ENCODE measurements at regions not wholly inside any gene's neighbourhood (a gene's known extent, or its start where the extent isn't known, plus 50 kb on each side); places are given as distances from the start of the nearest gene placed in this dataset.

DNA sequence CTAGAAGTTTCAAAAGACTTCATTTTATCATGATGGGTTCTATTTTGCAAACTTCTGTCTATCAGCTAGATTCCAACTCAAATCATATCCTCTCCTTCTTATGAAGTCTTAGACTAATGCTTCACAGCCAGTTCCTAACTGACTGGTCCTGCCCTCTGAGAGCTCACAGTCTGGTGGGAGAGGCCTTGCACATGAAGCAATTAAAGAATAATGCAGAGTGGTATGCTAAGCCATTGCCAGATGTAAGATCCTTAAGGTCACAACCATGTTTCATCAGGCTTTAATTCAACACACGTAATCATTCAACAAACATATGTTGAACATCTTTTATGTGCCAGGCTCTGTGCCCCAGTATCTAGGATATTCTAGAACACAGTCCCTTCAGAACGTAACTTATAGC is 125.8 kb upstream of the TMPO start:
- no peak for DNase-seq (ENCODE audit: low spot score)

DNA sequence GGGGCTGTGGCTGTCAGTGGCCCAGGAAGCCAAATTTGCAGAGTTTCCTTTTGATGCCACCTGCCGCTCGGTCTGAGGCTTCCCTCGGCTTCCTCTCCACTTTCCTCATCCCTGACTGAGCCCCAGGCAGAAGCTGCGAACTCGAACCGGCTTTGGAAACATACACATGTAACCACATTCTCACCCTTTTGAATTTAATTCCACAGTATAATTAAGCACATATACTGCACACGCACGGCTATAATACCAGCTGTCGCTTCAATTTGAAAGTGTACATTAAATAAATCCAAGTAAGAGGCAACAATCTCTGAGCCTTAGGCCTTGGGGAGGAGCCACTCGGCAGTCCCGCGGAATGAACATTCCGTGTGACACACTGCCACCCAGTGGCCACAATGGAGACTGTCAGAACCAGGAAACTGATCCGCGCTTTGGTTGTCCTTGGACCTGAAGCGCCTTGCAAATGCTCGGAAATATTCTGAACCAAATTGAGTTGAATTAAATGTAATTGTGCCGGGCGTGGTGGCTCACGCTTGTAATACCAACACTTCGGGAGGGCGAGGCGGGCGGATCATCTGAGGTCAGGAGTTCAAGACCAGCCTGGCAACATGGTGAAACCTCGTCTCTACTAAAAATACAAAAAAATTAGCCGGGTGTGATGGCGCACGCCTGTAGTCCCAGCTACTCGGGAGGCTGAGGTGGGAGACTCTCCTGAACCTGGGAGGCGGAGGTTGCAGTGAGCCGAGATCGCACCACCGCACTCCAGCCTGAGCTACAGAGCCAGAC is 117.9 kb upstream of the TMPO start:
- DNase-seq (ENCODE audit: low spot score): peak; percentile 83

DNA sequence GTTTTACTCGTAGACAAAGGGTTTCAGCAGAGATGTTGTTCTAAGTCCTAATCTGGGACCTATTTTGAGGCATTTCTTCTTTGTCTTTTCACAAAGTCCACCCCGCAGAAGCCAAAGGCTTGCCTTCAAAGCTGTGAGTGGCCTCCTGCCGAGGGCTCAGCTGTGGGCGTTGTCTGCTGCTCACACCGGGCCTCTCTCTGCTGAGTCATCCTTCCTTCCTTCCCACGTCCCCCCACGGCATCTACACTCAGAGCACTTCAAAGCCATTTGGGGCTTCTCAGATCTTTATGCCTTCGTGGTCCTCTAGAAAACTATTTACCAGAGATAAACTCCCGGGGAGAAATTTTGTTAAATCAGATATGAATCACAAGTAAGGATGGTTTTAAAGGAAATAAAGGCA is 115.9 kb upstream of the TMPO start:
- no peak for DNase-seq (ENCODE audit: low spot score)

DNA sequence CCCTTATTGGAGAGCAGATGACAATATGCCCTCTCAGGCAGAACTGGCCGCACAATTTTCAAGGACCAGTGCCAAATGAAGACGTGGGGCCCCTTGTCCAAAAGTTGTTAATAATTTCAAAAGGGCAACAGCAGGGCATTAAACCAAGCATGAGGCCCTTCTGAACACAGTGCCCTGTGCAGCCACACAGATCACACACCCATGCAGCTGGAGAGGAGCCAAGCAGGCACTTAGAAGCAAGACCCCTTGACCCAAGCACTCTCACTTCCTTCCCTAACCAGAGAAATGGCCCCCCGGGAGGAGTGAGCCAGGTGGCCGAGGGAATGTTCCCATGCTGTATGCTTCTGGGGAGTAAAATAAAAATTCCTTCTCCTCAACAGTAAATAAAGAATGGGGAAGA is 114.0 kb upstream of the TMPO start:
- no peak for DNase-seq (ENCODE audit: low spot score)

DNA sequence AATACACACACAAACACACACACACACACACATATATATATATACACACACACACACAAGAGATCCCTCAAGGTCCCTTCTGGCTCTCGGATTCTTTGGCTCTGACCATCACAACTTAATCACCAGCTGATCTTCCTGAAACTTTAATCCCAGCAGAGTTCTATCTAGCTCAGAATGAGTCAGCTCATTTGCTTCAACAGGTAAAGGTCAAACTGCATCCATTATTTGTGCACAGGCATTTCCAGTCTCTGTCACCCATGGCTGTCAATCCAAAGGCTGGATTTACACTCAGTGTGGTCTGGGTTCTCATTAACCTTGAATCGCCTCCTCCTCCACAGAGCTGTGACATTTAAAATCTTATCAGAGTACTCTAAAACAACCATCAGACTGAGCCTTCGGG is 113.3 kb upstream of the TMPO start:
- DNase-seq (ENCODE audit: low spot score): no peak

DNA sequence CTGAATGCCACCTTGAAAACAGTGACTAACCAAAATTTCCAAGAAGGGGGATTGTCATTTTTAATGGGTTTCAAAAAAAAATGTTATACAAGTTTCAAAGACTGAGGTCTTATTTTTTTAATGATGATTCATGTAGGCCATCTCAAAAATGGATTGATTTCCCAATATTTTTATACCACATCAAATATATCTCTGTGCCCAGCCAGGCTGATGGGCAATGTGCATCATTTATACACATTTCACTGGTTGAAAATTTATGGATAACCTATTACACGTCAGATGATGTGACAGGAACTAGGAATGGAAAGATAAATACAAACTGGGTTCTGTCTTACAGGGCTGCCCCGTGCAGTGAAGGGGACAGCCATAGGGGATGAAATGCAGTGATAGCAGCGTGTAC is 112.7 kb upstream of the TMPO start:
- DNase-seq (ENCODE audit: low spot score): no peak

DNA sequence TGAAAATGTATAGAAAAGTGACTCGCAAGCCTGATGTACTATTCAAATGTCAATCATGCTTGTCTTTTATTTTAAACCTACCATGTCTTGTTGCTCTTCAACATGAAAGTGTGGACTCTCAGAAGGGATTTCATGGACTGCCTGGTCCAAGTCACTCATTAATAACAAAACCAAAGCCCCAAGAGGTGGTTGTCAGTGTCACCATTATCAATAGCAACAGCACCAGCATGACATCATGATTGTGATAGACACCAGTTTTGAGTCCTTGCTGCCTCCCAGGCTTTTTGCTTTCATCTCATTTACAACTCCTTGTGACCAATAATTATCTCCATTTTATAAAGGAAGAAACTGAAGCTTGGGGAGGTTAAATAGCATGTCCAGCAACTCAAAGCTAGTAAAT is 112.0 kb upstream of the TMPO start:
- DNase-seq (ENCODE audit: low spot score): no peak

DNA sequence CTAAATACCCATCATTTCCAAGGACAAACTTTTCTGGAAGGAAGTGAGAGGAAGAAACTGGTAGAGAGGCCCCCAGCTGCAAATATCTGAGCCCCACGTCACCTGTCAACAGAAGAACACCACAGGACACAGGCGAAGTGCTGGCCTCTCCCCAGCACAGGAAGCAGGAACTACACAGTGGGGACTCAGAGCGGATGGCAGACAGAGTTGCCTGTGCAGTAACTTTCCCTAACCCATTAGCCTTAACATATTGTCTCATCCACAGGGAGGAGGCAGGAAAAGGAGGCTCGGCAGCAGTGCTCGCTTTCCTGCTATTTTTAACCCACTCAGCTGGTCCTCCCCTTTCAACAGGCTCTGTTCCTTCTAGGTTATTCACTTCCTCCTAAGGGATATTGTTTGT is 111.5 kb upstream of the TMPO start:
- DNase-seq (ENCODE audit: low spot score): no peak

DNA sequence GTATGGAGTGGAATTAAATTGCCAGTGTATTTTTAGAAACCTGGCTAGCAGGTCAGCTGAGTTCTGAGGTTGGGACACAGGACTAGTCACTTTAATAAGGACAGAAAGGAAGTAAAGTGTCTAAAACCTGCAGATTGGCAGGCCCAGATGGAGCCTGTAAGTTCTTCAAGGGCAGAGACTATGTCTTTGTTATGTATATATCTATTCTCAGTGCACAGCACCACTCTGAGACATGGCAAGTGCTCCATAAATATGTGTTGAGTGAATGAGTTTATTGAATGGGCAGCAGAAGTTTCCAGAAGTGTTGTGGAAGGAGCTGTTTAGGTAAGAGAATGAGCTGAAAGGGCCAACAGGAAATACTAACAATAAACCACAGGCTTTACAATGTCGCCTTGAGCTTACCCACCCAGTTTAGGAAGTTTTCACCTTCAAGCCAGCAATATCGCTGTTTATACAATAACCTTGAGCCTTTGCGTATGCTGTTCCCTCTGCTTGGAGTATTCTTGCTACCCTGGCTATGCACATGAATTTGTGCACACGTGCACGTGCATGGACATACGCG is 109.5 kb upstream of the TMPO start:
- DNase-seq (ENCODE audit: low spot score): no peak

DNA sequence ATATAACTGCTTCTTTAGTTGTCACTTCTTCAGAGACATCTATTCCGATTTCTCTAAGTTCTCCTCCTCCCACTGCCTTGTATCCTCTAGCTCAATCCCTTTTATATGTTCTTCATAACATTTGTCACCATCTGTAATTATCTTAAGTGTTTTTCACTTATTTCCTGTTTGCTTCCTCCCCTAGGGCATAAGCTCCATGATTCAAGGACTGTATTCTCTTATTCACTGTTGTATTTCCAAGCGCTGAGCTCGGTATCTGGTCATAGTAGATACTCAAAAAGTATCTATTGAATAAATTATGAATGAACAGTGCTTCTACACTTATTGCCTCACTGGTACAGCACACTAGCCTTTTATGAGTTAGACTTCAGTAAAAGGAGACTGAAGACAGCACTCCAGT is 109.0 kb upstream of the TMPO start:
- DNase-seq (ENCODE audit: low spot score): no peak

DNA sequence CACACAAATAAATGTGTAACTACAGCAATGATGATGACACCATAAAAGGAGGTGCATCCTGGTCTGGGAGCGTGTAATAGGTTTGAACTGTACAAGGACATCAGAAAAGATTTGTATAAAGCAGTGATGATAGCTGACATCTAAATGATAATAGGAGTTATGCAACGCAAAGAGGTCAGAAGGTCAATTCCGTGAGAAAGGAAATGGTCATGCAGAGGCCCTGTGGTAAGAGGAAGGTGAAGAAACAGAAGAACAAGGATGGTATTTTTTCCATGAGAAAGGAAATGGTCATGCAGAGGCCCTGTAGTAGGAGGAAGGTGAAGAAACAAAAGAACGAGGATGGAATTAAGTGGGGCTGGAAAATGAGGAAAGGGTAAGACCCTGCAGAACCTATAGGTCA is 106.7 kb upstream of the TMPO start:
- no peak for DNase-seq (ENCODE audit: low spot score)

DNA sequence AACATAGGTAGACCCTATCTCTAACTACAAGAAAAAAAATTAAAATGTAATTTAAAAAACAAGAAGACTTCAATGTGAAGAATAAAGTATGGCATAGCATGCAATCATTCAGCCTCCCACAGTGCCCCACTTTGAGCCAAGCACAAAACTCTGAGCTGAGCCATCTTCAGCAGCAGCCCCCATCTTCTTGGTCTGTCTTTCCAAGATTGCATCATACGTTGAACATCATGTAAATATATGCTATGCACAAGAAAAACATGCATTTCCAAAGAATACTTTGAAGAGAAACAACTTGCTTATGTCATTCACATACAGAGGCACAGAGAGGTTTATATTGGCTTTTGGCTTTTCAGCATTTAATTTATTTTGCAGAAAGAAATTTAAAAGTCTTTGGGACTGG is 105.8 kb upstream of the TMPO start:
- DNase-seq (ENCODE audit: low spot score): no peak

DNA sequence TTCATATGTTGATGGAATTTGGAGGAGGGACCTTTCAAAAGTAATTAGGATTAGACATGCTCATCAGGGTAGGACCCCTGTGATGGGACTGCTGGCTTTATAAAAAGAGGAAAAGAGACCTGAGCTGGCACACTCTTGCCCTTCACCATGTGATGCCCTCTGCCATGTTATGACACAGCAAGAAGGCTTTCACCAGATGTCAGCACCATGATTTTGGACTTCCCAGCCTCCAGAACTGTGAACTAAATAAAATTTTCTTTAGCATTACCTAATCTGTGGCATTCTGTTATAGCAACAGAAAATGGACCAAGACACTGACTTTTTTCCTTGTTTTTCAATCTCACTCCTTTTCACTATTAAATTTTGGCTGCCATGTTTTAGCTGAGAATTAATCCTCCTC is 105.0 kb upstream of the TMPO start:
- DNase-seq (ENCODE audit: low spot score): no peak

DNA sequence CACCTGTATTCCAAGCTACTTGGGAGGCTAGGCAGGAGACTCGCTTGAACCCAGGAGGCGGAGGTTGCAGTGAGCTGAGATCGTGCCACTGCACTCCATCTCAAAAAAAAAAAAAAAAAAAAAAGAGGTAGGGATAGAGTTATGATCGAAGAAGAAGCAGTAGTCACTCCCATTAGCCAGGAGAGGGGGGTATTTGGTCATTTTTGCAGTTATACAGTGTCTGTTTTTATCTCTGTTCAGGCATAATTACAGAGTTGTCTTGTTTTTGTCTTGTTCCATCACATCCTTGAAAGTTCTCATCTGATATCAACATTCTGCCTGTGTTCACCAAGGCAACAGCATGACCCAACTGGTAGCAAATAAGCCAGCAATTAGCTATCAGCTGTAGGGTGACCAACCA is 98.5 kb upstream of the TMPO start:
- DNase-seq (ENCODE audit: low spot score): no peak

DNA sequence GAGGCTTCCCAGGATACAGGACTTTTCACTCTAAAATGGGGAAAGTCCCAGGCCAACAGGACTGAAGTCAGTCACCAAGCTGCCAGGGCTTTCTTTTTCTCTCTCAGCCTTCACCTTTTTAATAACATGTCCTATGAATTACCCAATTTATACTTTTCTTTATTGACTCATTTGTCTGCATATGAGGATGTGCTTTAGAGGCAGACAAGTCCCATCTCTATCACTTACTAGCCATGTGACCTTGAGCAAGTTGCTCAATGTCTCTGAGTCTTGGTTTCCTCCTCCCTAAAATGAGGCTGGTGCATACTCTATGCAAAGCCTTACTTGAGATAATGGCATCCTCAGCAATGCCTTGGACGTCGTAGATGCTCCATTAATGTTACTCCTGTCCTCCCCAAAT is 98.1 kb upstream of the TMPO start:
- DNase-seq (ENCODE audit: low spot score): no peak

DNA sequence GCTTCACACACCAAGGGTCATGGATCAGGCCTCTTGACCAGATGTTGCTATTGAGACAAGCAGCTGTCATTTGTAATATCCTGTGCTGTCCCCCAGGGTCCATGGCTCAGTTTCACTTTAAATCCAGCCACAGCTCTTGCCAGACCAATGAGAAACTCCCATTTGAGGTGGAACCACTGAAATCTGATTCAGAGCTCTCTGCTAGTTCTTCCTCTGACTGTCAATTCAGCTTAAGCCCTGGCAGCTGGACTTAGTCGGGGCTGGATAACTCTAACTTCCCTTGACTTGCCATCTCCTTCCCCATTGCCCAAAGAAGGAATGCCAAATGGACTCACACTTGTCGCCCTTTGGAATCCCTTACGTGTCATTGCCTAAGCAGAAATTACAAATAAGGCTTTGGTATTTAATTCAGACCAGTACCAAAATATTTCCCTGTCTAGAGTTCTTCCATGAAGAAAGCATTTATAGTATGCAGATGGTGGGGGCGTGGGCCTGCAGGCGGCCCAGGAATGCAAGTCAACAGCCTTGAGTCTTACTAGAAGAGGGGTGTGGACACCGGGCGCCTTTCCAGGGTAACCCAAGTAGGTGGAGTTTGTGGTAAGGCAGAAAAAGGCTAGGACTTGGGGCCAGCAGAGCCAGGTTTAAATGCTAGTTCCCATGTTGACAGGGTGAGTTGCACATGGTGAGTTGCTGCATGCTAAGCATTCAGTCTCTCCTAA is 96.9 kb upstream of the TMPO start:
- DNase-seq (ENCODE audit: low spot score): no peak

DNA sequence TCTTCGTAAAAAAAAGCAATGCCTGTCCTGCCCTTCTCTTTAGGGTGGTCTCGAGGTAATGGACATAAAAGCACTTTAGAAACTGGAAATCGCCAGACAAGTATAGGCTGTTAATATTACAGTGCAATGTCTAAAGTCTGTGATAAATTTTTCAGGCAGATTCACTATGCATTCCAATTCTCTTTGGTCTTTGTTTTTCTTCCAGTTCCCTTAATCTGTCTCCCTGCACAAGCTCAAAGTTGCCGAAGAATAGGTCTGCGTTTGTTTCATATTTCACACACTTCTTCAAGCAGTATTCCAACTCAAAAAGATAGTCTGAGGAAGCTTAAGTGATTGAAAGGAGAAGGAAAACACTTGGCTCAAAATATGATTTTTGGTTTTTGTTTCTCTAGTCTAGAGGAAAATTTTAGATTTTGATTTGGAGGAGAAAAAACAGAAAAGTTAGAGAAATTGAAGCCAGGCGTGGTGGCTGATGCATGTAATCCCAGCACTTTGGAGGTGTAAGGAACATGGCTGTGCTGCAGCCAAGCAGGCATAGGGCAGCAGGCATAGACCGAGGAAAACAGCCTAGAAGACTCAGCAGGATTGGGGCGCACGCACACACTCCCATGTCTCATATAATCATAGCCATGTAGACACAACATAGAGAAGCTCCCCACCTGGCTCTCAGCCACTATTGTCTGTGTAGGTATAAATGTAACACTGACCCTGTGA is 96.2 kb upstream of the TMPO start:
- no peak for DNase-seq (ENCODE audit: low spot score)

DNA sequence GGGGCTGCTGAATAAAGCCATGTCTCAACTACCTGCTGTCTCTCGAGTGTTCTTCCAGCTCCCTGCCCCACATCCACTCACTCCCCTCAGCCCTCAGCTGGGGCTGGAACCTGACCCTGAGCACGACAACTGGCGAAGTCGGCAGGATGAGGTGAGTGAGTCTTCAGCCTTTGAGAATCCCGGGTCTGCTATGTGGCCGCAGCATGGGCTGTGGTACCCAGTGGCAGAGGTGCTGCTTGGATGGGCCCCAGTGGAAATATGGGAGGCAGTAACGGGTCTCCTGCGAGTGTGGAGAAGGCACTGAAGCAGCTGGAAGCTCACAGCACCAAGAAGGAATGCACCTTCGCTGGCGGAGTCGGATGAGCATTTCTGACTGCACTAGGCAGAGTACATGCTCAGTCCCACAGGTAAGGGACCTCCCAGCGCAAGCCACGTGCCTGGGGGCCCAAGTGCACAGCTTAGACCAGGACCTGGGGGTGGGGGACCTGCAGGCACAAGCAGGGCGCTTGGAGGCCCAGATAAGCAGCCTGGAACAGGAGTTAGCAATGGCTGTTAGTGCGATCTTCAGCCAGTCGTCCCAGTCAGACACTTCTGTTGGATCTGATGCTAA is 95.5 kb upstream of the TMPO start:
- no peak for DNase-seq (ENCODE audit: low spot score)

DNA sequence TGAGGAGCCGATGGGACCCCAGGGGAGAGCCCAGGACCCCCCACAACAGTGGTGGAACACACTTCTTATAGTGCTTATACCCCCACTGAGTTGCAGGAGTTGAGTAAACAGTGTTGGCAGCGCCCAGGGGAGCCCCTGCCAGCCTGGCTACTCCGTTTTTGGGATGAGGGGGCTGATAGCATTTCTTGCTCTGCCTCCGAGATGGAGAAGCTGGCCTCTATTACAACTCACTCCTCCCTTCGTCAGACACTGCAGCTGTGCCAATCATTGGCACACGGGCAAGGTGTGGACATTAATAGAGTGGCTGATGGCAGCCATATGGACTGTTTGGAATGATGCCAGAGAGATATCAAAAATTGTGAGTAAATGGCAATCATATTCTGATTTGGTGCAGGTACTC is 94.9 kb upstream of the TMPO start:
- DNase-seq (ENCODE audit: low spot score): no peak

DNA sequence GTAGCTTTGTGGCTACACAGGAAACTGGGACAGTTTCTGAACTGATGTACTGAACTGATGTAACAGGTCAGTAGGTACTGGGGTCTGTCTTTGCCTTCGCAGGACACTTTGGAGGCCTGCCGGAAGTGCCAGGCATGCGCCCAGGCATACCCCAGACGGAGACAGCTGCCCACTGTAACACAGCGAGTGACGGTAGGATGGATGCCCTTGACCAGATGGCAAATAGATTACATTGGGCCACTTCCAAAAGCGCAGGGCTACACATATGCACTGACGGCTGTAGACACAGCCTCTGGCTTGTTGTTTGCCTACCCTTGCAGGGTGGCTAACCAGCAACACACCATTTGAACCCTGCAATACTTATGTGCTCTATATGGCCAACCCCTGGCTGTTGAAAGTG is 94.1 kb upstream of the TMPO start:
- DNase-seq (ENCODE audit: low spot score): no peak

DNA sequence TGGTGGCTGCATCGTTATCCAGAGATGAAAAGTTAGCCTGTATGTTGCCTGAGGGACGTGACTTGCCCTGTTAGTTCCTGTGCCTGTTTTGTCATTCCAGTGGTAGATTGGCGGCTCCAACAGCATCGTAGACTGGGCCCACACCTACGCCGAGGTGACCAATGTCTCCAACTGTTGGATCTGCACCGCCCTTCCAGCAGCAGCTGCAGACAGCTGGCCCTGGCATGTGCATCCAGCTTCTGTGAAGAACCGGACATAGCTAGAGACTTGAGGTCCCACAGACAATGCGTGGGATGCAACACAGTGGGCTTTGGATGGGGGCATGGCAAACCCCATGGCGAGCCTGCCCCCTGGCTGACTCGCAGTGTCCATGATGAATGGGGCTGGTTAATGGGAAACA is 93.0 kb upstream of the TMPO start:
- DNase-seq (ENCODE audit: low spot score): no peak

DNA sequence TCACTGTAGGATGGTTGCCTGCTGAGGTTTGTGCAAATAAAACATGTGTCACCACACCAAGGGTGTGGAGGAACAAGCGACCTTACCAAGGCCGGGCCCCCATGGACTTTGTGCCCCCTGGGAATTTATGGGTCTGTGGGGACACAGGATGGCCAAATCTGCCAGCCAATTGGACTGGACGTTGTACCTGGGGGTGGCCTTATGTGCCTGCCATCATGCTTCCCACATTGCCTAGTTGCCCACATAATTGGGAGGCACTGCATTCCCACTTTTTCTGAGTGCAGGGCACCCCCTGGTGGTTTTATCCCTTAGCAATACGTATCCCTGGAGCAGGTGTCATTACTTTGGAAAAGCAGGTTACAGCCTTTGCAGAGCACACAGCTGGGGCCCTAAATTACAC is 92.6 kb upstream of the TMPO start:
- no peak for DNase-seq (ENCODE audit: low spot score)

DNA sequence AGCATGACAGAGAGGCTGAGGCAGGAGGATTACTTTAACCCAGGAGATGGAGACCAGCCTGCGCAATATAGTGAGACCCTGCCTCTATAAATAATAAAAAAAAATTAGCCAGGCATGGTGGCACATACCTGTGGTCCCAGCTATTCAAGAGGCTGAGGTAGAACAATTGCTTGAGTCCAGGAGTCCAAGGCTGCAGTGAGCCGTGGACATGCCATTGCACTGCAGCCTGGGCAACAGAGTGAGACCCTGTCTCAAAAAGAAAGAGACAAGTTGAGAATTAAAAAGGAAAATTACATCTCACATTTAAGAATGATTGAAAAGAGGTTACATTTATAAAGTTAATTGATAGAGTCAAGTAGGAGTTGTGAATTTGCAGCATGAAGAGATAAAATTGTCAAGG is 91.4 kb upstream of the TMPO start:
- DNase-seq (ENCODE audit: low spot score): no peak
